ENCODE measurements at regions not wholly inside any gene's neighbourhood (a gene's known extent, or its start where the extent isn't known, plus 50 kb on each side); places are given as distances from the start of the nearest gene placed in this dataset.
"Not testable (repeated sequence)": the region's sequence is repeated elsewhere in the genome, so short reads cannot be mapped to it uniquely, and the experiment has no call there.

GRCh38 chr1:26626994-26627393, 68.8 kb upstream of the ARID1A start:
- no peaks in the 10 kb centered on the region for H3K27me3 ChIP-seq (ENCODE audit: control insufficient read depth, insufficient read depth)
- no peak overlapping the region for H3K4me3 ChIP-seq (ENCODE audit: low read length)
- no peak overlapping the region for H3K27ac ChIP-seq (ENCODE audit: low read length)
- no peaks in the 10 kb centered on the region for H3K4me1 ChIP-seq (ENCODE audit: control insufficient read depth, insufficient read depth, low read length)
- 51% methylated on average over 1 of the region's 1 CpG for WGBS
- intact Hi-C loops (cut with DNase I) = no loop called here
- peak; percentile 47 to 56 for ATAC-seq
- no peaks in the 10 kb centered on the region for H3K9me3 ChIP-seq (ENCODE audit: control insufficient read depth, low read length)
- DNase-seq = no peak

GRCh38 chr1:26627954-26628353, 67.9 kb upstream of the ARID1A start:
- H3K4me1 ChIP-seq (ENCODE audit: control insufficient read depth, insufficient read depth, low read length) = no peaks in the 10 kb centered on the region
- WGBS = 81% methylated on average over 3 of the region's 3 CpGs
- no peak overlapping the region for H3K27ac ChIP-seq (ENCODE audit: low read length)
- H3K4me3 ChIP-seq (ENCODE audit: low read length) = no peak overlapping the region
- intact Hi-C loops (cut with DNase I) = no loop called here
- no peaks in the 10 kb centered on the region for H3K9me3 ChIP-seq (ENCODE audit: control insufficient read depth, low read length)
- no peak for DNase-seq
- no peaks in the 10 kb centered on the region for H3K27me3 ChIP-seq (ENCODE audit: control insufficient read depth, insufficient read depth)
- ATAC-seq = no peak

- H3K9me3 ChIP-seq (ENCODE audit: control insufficient read depth, low read length) = no peaks in the 10 kb centered on the region
- H3K27me3 ChIP-seq (ENCODE audit: control insufficient read depth, insufficient read depth) = no peaks in the 10 kb centered on the region
- H3K27ac ChIP-seq (ENCODE audit: low read length) = no peak overlapping the region
- WGBS = 90% methylated on average over 3 of the region's 3 CpGs
- DNase-seq (no peak), ATAC-seq (no peak)
- intact Hi-C loops (cut with DNase I) = no loop called here
- no peak overlapping the region for H3K4me3 ChIP-seq (ENCODE audit: low read length)
- H3K4me1 ChIP-seq (ENCODE audit: control insufficient read depth, insufficient read depth, low read length) = no peaks in the 10 kb centered on the region
Observed at GRCh38 chr1:26630634-26631033, 65.2 kb upstream of the ARID1A start.

GRCh38 chr1:26635800-26636199, 60.0 kb upstream of the ARID1A start:
- H3K4me3 ChIP-seq (ENCODE audit: low read length); intact Hi-C loops (cut with DNase I); DNase-seq; H3K27me3 ChIP-seq (ENCODE audit: control insufficient read depth, insufficient read depth); ATAC-seq; H3K27ac ChIP-seq (ENCODE audit: low read length); H3K4me1 ChIP-seq (ENCODE audit: control insufficient read depth, insufficient read depth, low read length); H3K9me3 ChIP-seq (ENCODE audit: control insufficient read depth, low read length): not testable (repeated sequence)
- WGBS = 60% methylated on average over 3 of the region's 3 CpGs

GRCh38 chr1:26645734-26646133, 50.1 kb upstream of the ARID1A start:
- Histone ChIP-seq H3K4me3 (ENCODE audit: low read length) (no peak overlapping the region), H3K27ac (ENCODE audit: low read length) (no peak overlapping the region), H3K9me3 (ENCODE audit: control insufficient read depth, low read length) (no peaks in the 10 kb centered on the region), H3K4me1 (ENCODE audit: control insufficient read depth, insufficient read depth, low read length) (no peaks in the 10 kb centered on the region), H3K27me3 (ENCODE audit: control insufficient read depth, insufficient read depth) (no peaks in the 10 kb centered on the region)
- DNase-seq = no peak
- no peak for ATAC-seq
- 48% methylated on average over 1 of the region's 1 CpG for WGBS
- intact Hi-C loops (cut with DNase I) = no loop called here

All from right cardiac atrium (tissue), 5 donors.